ENCODE measurements at regions not wholly inside any gene's neighbourhood (a gene's known extent, or its start where the extent isn't known, plus 50 kb on each side); places are given as distances from the start of the nearest gene placed in this dataset.

GRCh38 chr7:35513828-35514227, 181.1 kb downstream of the HERPUD2 start:
- CTCF ChIA-PET: no interaction called here
- no peak for DNase-seq (ENCODE audit: low spot score)
- no peak overlapping the region for H3K4me3 ChIP-seq (ENCODE audit: low read depth, low read length, poor library complexity, severe bottlenecking)
- H3K27me3 ChIP-seq (replicated peaks; ENCODE audit: insufficient read depth, low read depth, low read length, poor library complexity): no peaks in the 10 kb centered on the region
- intact Hi-C loops (cut with micrococcal nuclease; ENCODE audit: unreplicated experiment): no loop called here
- TF ChIP-seq CTCF (conservative IDR thresholded peaks at IDR 0.05; ENCODE audit: low read depth, low read length): no peak
- no peak for TF ChIP-seq EZH2 (IDR thresholded peaks at IDR 0.05; ENCODE audit: borderline replicate concordance, low read depth, low read length, poor library complexity, severe bottlenecking)
- no peaks in the 10 kb centered on the region for H3K4me1 ChIP-seq (ENCODE audit: insufficient read depth, low read length, poor library complexity, severe bottlenecking)
- BruUV-seq (replicated peaks): no TSS peak
- no peaks in the 10 kb centered on the region for H3K36me3 ChIP-seq (ENCODE audit: insufficient read depth, low read length, poor library complexity, severe bottlenecking)
- POLR2A ChIA-PET (ENCODE audit: low non-redundant PET): no interaction called here
- H3K9me3 ChIP-seq (ENCODE audit: low read depth, low read length, poor library complexity, severe bottlenecking): no peaks in the 10 kb centered on the region
- H3K27ac ChIP-seq (ENCODE audit: low read depth, low read length, poor library complexity, severe bottlenecking): no peak overlapping the region

- Histone ChIP-seq H3K9me3 (ENCODE audit: low read depth, low read length, poor library complexity, severe bottlenecking) (no peaks in the 10 kb centered on the region), H3K4me1 (ENCODE audit: insufficient read depth, low read length, poor library complexity, severe bottlenecking) (no peaks in the 10 kb centered on the region), H3K4me3 (ENCODE audit: low read depth, low read length, poor library complexity, severe bottlenecking) (no peak overlapping the region), H3K27ac (ENCODE audit: low read depth, low read length, poor library complexity, severe bottlenecking) (no peak overlapping the region), H3K36me3 (ENCODE audit: insufficient read depth, low read length, poor library complexity, severe bottlenecking) (no peaks in the 10 kb centered on the region), H3K27me3 (replicated peaks; ENCODE audit: insufficient read depth, low read depth, low read length, poor library complexity) (no peaks in the 10 kb centered on the region)
- POLR2A ChIA-PET (ENCODE audit: low non-redundant PET): no interaction called here
- TF ChIP-seq CTCF (conservative IDR thresholded peaks at IDR 0.05; ENCODE audit: low read depth, low read length): no peak
- TF ChIP-seq EZH2 (IDR thresholded peaks at IDR 0.05; ENCODE audit: borderline replicate concordance, low read depth, low read length, poor library complexity, severe bottlenecking): no peak
- CTCF ChIA-PET: no interaction called here
- BruUV-seq (replicated peaks): no TSS peak
- intact Hi-C loops (cut with micrococcal nuclease; ENCODE audit: unreplicated experiment): no loop called here
- DNase-seq (ENCODE audit: low spot score): no peak
Observed at GRCh38 chr7:35513195-35513594, 181.7 kb downstream of the HERPUD2 start.

- H3K27ac ChIP-seq (ENCODE audit: low read depth, low read length, poor library complexity, severe bottlenecking): no peak overlapping the region
- ChIA-PET POLR2A (ENCODE audit: low non-redundant PET) (no interaction called here), CTCF (no interaction called here)
- H3K4me3 ChIP-seq (ENCODE audit: low read depth, low read length, poor library complexity, severe bottlenecking): no peak overlapping the region
- no peaks in the 10 kb centered on the region for H3K9me3 ChIP-seq (ENCODE audit: low read depth, low read length, poor library complexity, severe bottlenecking)
- no peaks in the 10 kb centered on the region for H3K4me1 ChIP-seq (ENCODE audit: insufficient read depth, low read length, poor library complexity, severe bottlenecking)
- no peaks in the 10 kb centered on the region for H3K27me3 ChIP-seq (replicated peaks; ENCODE audit: insufficient read depth, low read depth, low read length, poor library complexity)
- BruUV-seq (replicated peaks): no TSS peak
- intact Hi-C loops (cut with micrococcal nuclease; ENCODE audit: unreplicated experiment): no loop called here
- DNase-seq (ENCODE audit: low spot score): no peak
- TF ChIP-seq EZH2 (IDR thresholded peaks at IDR 0.05; ENCODE audit: borderline replicate concordance, low read depth, low read length, poor library complexity, severe bottlenecking) (no peak), CTCF (conservative IDR thresholded peaks at IDR 0.05; ENCODE audit: low read depth, low read length) (no peak)
- no peaks in the 10 kb centered on the region for H3K36me3 ChIP-seq (ENCODE audit: insufficient read depth, low read length, poor library complexity, severe bottlenecking)
Observed at GRCh38 chr7:35512716-35513115, 182.2 kb downstream of the HERPUD2 start.
